Hippocampal formation (tissue), 2 donors: ENCODE measurements at regions not wholly inside any gene's neighbourhood (a gene's known extent, or its start where the extent isn't known, plus 50 kb on each side); places are given as distances from the start of the nearest gene placed in this dataset.

Experiments used
- DNase-seq, 2 donors: peaks; one replicate each; lab custom pipeline; 2025; lab: John Stamatoyannopoulos, UW

GRCh38 chr13:34808649-34809048, 133.4 kb upstream of the NBEA start:
- DNase-seq: no peak

- no peak for DNase-seq
These were observed 131.1 kb upstream of the NBEA start for GRCh38 chr13:34810996-34811395.

GRCh38 chr13:34815526-34815925, 126.5 kb upstream of the NBEA start:
- no peak for DNase-seq

- DNase-seq: no peak
These were observed 125.7 kb upstream of the NBEA start for GRCh38 chr13:34816245-34816884.

GRCh38 chr13:34816908-34817665, 125.0 kb upstream of the NBEA start:
- DNase-seq: no peak

- no peak for DNase-seq
These were observed 119.4 kb upstream of the NBEA start for GRCh38 chr13:34822650-34823049.

- DNase-seq: no peak
These were observed 115.6 kb upstream of the NBEA start for GRCh38 chr13:34826432-34826831.

GRCh38 chr13:34833562-34834182, 108.4 kb upstream of the NBEA start:
- DNase-seq: no peak

- no peak for DNase-seq
These were observed 99.6 kb upstream of the NBEA start for GRCh38 chr13:34842466-34842865.

- DNase-seq: no peak
These were observed 94.3 kb upstream of the NBEA start for GRCh38 chr13:34847766-34848165.

GRCh38 chr13:34849406-34849805, 92.7 kb upstream of the NBEA start:
- no peak for DNase-seq

GRCh38 chr13:34853161-34853560, 88.9 kb upstream of the NBEA start:
- no peak for DNase-seq

- no peak for DNase-seq
These were observed 84.3 kb upstream of the NBEA start for GRCh38 chr13:34857558-34858325.

GRCh38 chr13:34862311-34862710, 79.8 kb upstream of the NBEA start:
- no peak for DNase-seq

GRCh38 chr13:34862716-34863115, 79.4 kb upstream of the NBEA start:
- no peak for DNase-seq

GRCh38 chr13:34863360-34864135, 78.5 kb upstream of the NBEA start:
- DNase-seq: no peak

- no peak for DNase-seq
These were observed 77.4 kb upstream of the NBEA start for GRCh38 chr13:34864671-34865070.

GRCh38 chr13:34867590-34867989, 74.5 kb upstream of the NBEA start:
- DNase-seq: no peak

GRCh38 chr13:34868733-34869132, 73.3 kb upstream of the NBEA start:
- DNase-seq: no peak

- no peak for DNase-seq
These were observed 72.4 kb upstream of the NBEA start for GRCh38 chr13:34869696-34870095.

GRCh38 chr13:34878329-34878728, 63.7 kb upstream of the NBEA start:
- no peak for DNase-seq

GRCh38 chr13:34879851-34880250, 62.2 kb upstream of the NBEA start:
- no peak for DNase-seq
